HCT116 (cell line): ENCODE measurements at regions not wholly inside any gene's neighbourhood (a gene's known extent, or its start where the extent isn't known, plus 50 kb on each side); places are given as distances from the start of the nearest gene placed in this dataset.

Experiments
- ATAC-seq: fragments of 200-7000 bp; cut with Tn5 transposase; 2 replicates; pipeline ENCODE4 v1.9.1; 2020; ENCODE audit warnings: mild to moderate bottlenecking, moderate library complexity
- BruUV-seq: library from RNA; stranded (reverse); fragments of 400-500 nt; replicated peaks from 2 replicates; lab custom pipeline; 2021; lab: Mats Ljungman, UMichigan
- CTCF ChIA-PET: fragments of 300-600 bp; sonication (Branson Sonifier 250); formaldehyde crosslinking; loops from one replicate; lab custom pipeline; 2021; ENCODE audit warnings: antibody characterized with exemption; lab: Charles Lee
- POLR2A ChIA-PET: fragments of 300-600, 350-600 bp; sonication (Branson Sonifier 250); formaldehyde crosslinking; loops from one replicate; lab custom pipeline; 2021; ENCODE audit warnings: antibody characterized with exemption; lab: Charles Lee
- RAD21 ChIA-PET, 2 experiments: fragments of 300-600 bp; sonication (Branson Sonifier 250); formaldehyde crosslinking; loops; one replicate each; lab custom pipeline; 2023; ENCODE audit warnings: low total read pairs in 2 of 2; ENCODE audit not compliant: uncharacterized antibody in 2 of 2, unreplicated experiment in 2 of 2, low non-redundant PET in 1 of 2; lab: Charles Lee
- DNase-seq: peaks from one replicate; pipeline ENCODE4 v3.0.0-alpha.2; 2010; ENCODE audit warnings: low read depth, low spot score
- H2AFZ ChIP-seq: fragments of 200-600 bp; shearing (Covaris generic), sonication (generic); 2 replicates; pipeline ENCODE4 v1.6.1; 2017; ENCODE audit warnings: low read depth, mixed run types, mixed read lengths, antibody characterized with exemption, low read length; ENCODE audit not compliant: poor library complexity, severe bottlenecking
- H3K27ac ChIP-seq: 2 replicates; pipeline ENCODE4 v1.5.1; 2012; ENCODE audit warnings: low read depth, low read length
- H3K27me3 ChIP-seq: fragments of 200-600 bp; sonication (generic); 2 replicates; pipeline ENCODE4 v1.6.1; 2016; ENCODE audit warnings: mixed run types, low read length, mixed read lengths; ENCODE audit not compliant: insufficient read depth
- H3K36me3 ChIP-seq, 2 experiments: fragments of 200-500 bp in 1 of 2; fragments of 200-600 bp in 1 of 2; sonication (Bioruptor generic) in 1 of 2; sonication (generic) in 1 of 2; 2 replicates each; pipeline versions ENCODE4 v1.5.1 to v1.6.1; 2014 to 2016; ENCODE audit warnings: low read length in 2 of 2, inconsistent platforms in 1 of 2, mixed read lengths in 1 of 2, mixed run types in 1 of 2; ENCODE audit not compliant: insufficient read depth in 2 of 2, control insufficient read depth in 1 of 2
- H3K4me1 ChIP-seq, 2 experiments: fragments of 200-600 bp in 1 of 2; sonication (generic) in 1 of 2; 2 replicates each; pipeline versions ENCODE4 v1.5.1 to v1.6.1; 2012 to 2017; ENCODE audit warnings: low read length in 2 of 2, inconsistent platforms in 1 of 2, mild to moderate bottlenecking in 1 of 2, mixed read lengths in 1 of 2, mixed run types in 1 of 2, moderate library complexity in 1 of 2; ENCODE audit not compliant: insufficient read depth in 2 of 2, control insufficient read depth in 1 of 2
- H3K4me2 ChIP-seq: fragments of 200-600 bp; sonication (generic); 2 replicates; pipeline ENCODE4 v1.6.1; 2017; ENCODE audit warnings: mixed run types, low read length, mixed read lengths
- H3K4me3 ChIP-seq, 2 experiments: fragments of 200-600 bp in 1 of 2; sonication (generic) in 1 of 2; replicated peaks in 1 of 2; 2 replicates each; pipeline ENCODE4 v1.5.1; 2011 to 2016; ENCODE audit warnings: low read length in 2 of 2, control low read depth in 1 of 2, low read depth in 1 of 2, mild to moderate bottlenecking in 1 of 2, mixed read lengths in 1 of 2, mixed run types in 1 of 2
- H3K79me2 ChIP-seq: fragments of 200-600 bp; sonication (generic); 2 replicates; pipeline ENCODE4 v1.6.1; 2017; ENCODE audit warnings: mild to moderate bottlenecking, mixed run types, low read length, moderate library complexity, mixed read lengths; ENCODE audit not compliant: insufficient read depth
- H3K9ac ChIP-seq: fragments of 200-600 bp; sonication (generic); 2 replicates; pipeline ENCODE4 v1.6.1; 2016; ENCODE audit warnings: low read length, mixed read lengths
- H3K9me2 ChIP-seq: fragments of 200-600 bp; sonication (generic), shearing (Covaris generic); 2 replicates; pipeline ENCODE4 v1.6.1; 2017; ENCODE audit warnings: mixed run types, mild to moderate bottlenecking, moderate library complexity; ENCODE audit not compliant: insufficient read depth
- H3K9me3 ChIP-seq, 2 experiments: fragments of 200-500 bp in 1 of 2; fragments of 200-600 bp in 1 of 2; sonication (Bioruptor generic) in 1 of 2; sonication (generic) in 1 of 2; 2 replicates each; pipeline ENCODE4 v1.6.1; 2014 to 2017; ENCODE audit warnings: low read length in 2 of 2, mixed read lengths in 2 of 2, inconsistent platforms in 1 of 2, low read depth in 1 of 2, mild to moderate bottlenecking in 1 of 2, mixed run types in 1 of 2, moderate library complexity in 1 of 2; ENCODE audit not compliant: control insufficient read depth in 1 of 2, insufficient read depth in 1 of 2
- H4K20me1 ChIP-seq: fragments of 200-600 bp; sonication (generic), shearing (Covaris generic); 2 replicates; pipeline ENCODE4 v1.6.1; 2017; ENCODE audit warnings: mixed run types, mild to moderate bottlenecking, moderate library complexity; ENCODE audit not compliant: insufficient read depth
- CBX3 ChIP-seq: IDR thresholded peaks from 2 replicates; pipeline ENCODE4 v1.6.1; 2012; ENCODE audit warnings: low read depth
- CEBPB ChIP-seq: IDR thresholded peaks from 2 replicates; pipeline ENCODE4 v1.6.1; 2012; ENCODE audit warnings: low read depth
- EGR1 ChIP-seq: IDR thresholded peaks from 2 replicates; pipeline ENCODE4 v1.6.1; 2012; ENCODE audit warnings: low read depth
- ELF1 ChIP-seq: IDR thresholded peaks from 2 replicates; pipeline ENCODE4 v1.6.1; 2012; ENCODE audit warnings: low read depth, borderline replicate concordance
- EZH2 ChIP-seq: fragments of 200-600 bp; sonication (generic); IDR thresholded peaks from 2 replicates; pipeline ENCODE4 v1.6.1; 2017; ENCODE audit warnings: antibody characterized with exemption, mixed run types
- EZH2phosphoT487 ChIP-seq: fragments of 200-600 bp; IDR thresholded peaks from 2 replicates; pipeline ENCODE4 v1.6.1; 2018; ENCODE audit warnings: antibody characterized with exemption, borderline replicate concordance
- FOSL1 ChIP-seq: IDR thresholded peaks from 2 replicates; pipeline ENCODE4 v1.6.1; 2012; ENCODE audit warnings: low read depth
- JUND ChIP-seq: IDR thresholded peaks from 2 replicates; pipeline ENCODE4 v1.6.1; 2012
- POLR2A ChIP-seq: IDR thresholded peaks from 2 replicates; pipeline ENCODE4 v1.7.0; 2011; ENCODE audit warnings: borderline replicate concordance; ENCODE audit not compliant: insufficient read depth, insufficient read length; ENCODE audit errors: extremely low read depth
- SIN3A ChIP-seq: IDR thresholded peaks from 2 replicates; pipeline ENCODE4 v1.6.1; 2012; ENCODE audit warnings: low read depth
- SP1 ChIP-seq: IDR thresholded peaks from 2 replicates; pipeline ENCODE4 v1.6.1; 2012; ENCODE audit warnings: low read depth
- SRF ChIP-seq: IDR thresholded peaks from 2 replicates; pipeline ENCODE4 v1.6.1; 2012; ENCODE audit warnings: low read depth
- YY1 ChIP-seq: IDR thresholded peaks from 2 replicates; pipeline ENCODE4 v1.6.1; 2011; ENCODE audit warnings: low read length, low read depth, moderate library complexity, mild to moderate bottlenecking; ENCODE audit not compliant: insufficient replicate concordance; ENCODE audit errors: extremely low read depth
- ZFX ChIP-seq: fragments of 450-650 bp; IDR thresholded peaks from 2 replicates; pipeline ENCODE4 v1.6.1; 2017
- intact Hi-C: fragments of 100-400 bp; cut with micrococcal nuclease; formaldehyde crosslinking; loops from 2 replicates; pipeline ENCODE4 v1.10.0; 2022
- TF ChIP-seq, protein P1 (sequence below): IDR thresholded peaks from 2 replicates; pipeline ENCODE4 v1.6.1; 2012
- TF ChIP-seq, protein P2 (sequence below): IDR thresholded peaks from 2 replicates; pipeline ENCODE4 v1.6.1; 2011; ENCODE audit warnings: mild to moderate bottlenecking, low read length, moderate library complexity; ENCODE audit not compliant: insufficient replicate concordance; ENCODE audit errors: extremely low read depth
- TF ChIP-seq, protein P3 (sequence below): IDR thresholded peaks from 2 replicates; pipeline ENCODE4 v1.6.1; 2012

- ATAC-seq (no peak), DNase-seq (no peak)
- Histone ChIP-seq H3K79me2 (no peaks in the 10 kb centered on the region), H3K9ac (no peak overlapping the region), H3K4me1 (no peaks in the 10 kb centered on the region), H3K27ac (no peak overlapping the region), H2AFZ (no peak overlapping the region), H3K9me2 (no peaks in the 10 kb centered on the region), H4K20me1 (no peaks in the 10 kb centered on the region), H3K27me3 (no peaks in the 10 kb centered on the region), H3K36me3 (no peaks in the 10 kb centered on the region), H3K4me3 (no peak overlapping the region), H3K9me3 (peaks cover 9 to 15% of the 10 kb centered on the region in 2 experiments; a peak in 2 of 4 replicates), H3K4me2 (no peak overlapping the region)
- POLR2A ChIA-PET: no interaction called here
- intact Hi-C loops: no loop called here
- RAD21 ChIA-PET: no interaction called here
- no TSS peak for BruUV-seq
- CTCF ChIA-PET: no interaction called here
- TF ChIP-seq JUND (no peak), SP1 (no peak), FOSL1 (no peak), EGR1 (no peak), SRF (no peak), CBX3 (no peak), CEBPB (no peak), ZFX (no peak), YY1 (no peak), EZH2phosphoT487 (no peak), EZH2 (no peak), ELF1 (no peak), POLR2A (no peak), SIN3A (no peak)
- TF ChIP-seq, protein P1, sequence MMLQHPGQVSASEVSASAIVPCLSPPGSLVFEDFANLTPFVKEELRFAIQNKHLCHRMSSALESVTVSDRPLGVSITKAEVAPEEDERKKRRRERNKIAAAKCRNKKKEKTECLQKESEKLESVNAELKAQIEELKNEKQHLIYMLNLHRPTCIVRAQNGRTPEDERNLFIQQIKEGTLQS: no peak
- TF ChIP-seq, protein P2, sequence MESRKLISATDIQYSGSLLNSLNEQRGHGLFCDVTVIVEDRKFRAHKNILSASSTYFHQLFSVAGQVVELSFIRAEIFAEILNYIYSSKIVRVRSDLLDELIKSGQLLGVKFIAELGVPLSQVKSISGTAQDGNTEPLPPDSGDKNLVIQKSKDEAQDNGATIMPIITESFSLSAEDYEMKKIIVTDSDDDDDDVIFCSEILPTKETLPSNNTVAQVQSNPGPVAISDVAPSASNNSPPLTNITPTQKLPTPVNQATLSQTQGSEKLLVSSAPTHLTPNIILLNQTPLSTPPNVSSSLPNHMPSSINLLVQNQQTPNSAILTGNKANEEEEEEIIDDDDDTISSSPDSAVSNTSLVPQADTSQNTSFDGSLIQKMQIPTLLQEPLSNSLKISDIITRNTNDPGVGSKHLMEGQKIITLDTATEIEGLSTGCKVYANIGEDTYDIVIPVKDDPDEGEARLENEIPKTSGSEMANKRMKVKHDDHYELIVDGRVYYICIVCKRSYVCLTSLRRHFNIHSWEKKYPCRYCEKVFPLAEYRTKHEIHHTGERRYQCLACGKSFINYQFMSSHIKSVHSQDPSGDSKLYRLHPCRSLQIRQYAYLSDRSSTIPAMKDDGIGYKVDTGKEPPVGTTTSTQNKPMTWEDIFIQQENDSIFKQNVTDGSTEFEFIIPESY: no peak
- TF ChIP-seq, protein P3, sequence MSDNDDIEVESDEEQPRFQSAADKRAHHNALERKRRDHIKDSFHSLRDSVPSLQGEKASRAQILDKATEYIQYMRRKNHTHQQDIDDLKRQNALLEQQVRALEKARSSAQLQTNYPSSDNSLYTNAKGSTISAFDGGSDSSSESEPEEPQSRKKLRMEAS: no peak
Observed at GRCh38 chr4:66956426-66956825, 588.9 kb downstream of the CENPC start.
